ENCODE measurements at regions not wholly inside any gene's neighbourhood (a gene's known extent, or its start where the extent isn't known, plus 50 kb on each side); places are given as distances from the start of the nearest gene placed in this dataset.

- Histone ChIP-seq H3K27me3 (replicated peaks; ENCODE audit: control insufficient read depth, insufficient read depth, low read length) (no peaks in the 10 kb centered on the region), H3K36me3 (ENCODE audit: control insufficient read depth, insufficient read depth, low read length) (no peaks in the 10 kb centered on the region), H3K4me3 (replicated peaks; ENCODE audit: low read depth, low read length) (no peak overlapping the region)
- no peak for TF ChIP-seq CTCF (IDR thresholded peaks at IDR 0.05; ENCODE audit: insufficient read depth, low read length, poor library complexity, severe bottlenecking)
- DNase-seq (ENCODE audit: extremely low read depth, insufficient read length) = no peak
Observed at GRCh38 chr17:14444915-14445314, 144.0 kb downstream of the HS3ST3B1 start.

- no peak for TF ChIP-seq CTCF (IDR thresholded peaks at IDR 0.05; ENCODE audit: insufficient read depth, low read length, poor library complexity, severe bottlenecking)
- DNase-seq (ENCODE audit: extremely low read depth, insufficient read length) = no peak
- Histone ChIP-seq H3K4me3 (replicated peaks; ENCODE audit: low read depth, low read length) (no peak overlapping the region), H3K36me3 (ENCODE audit: control insufficient read depth, insufficient read depth, low read length) (no peaks in the 10 kb centered on the region), H3K27me3 (replicated peaks; ENCODE audit: control insufficient read depth, insufficient read depth, low read length) (no peaks in the 10 kb centered on the region)
Observed at GRCh38 chr17:14442798-14443528, 142.1 kb downstream of the HS3ST3B1 start.

- DNase-seq (ENCODE audit: extremely low read depth, insufficient read length) = no peak
- TF ChIP-seq CTCF (IDR thresholded peaks at IDR 0.05; ENCODE audit: insufficient read depth, low read length, poor library complexity, severe bottlenecking) = no peak
- Histone ChIP-seq H3K27me3 (replicated peaks; ENCODE audit: control insufficient read depth, insufficient read depth, low read length) (no peaks in the 10 kb centered on the region), H3K36me3 (ENCODE audit: control insufficient read depth, insufficient read depth, low read length) (no peaks in the 10 kb centered on the region), H3K4me3 (replicated peaks; ENCODE audit: low read depth, low read length) (no peak overlapping the region)
Observed at GRCh38 chr17:14437176-14437575, 136.3 kb downstream of the HS3ST3B1 start.

GRCh38 chr17:14436266-14436665 lies 135.4 kb downstream of the HS3ST3B1 start:
- H3K27me3 ChIP-seq (replicated peaks; ENCODE audit: control insufficient read depth, insufficient read depth, low read length) = no peaks in the 10 kb centered on the region
- TF ChIP-seq CTCF (IDR thresholded peaks at IDR 0.05; ENCODE audit: insufficient read depth, low read length, poor library complexity, severe bottlenecking) = no peak
- DNase-seq (ENCODE audit: extremely low read depth, insufficient read length) = no peak
- H3K36me3 ChIP-seq (ENCODE audit: control insufficient read depth, insufficient read depth, low read length) = no peaks in the 10 kb centered on the region
- no peak overlapping the region for H3K4me3 ChIP-seq (replicated peaks; ENCODE audit: low read depth, low read length)

GRCh38 chr17:14434506-14434905 lies 133.6 kb downstream of the HS3ST3B1 start:
- DNase-seq (ENCODE audit: extremely low read depth, insufficient read length) = no peak
- Histone ChIP-seq H3K4me3 (replicated peaks; ENCODE audit: low read depth, low read length) (no peak overlapping the region), H3K36me3 (ENCODE audit: control insufficient read depth, insufficient read depth, low read length) (no peaks in the 10 kb centered on the region), H3K27me3 (replicated peaks; ENCODE audit: control insufficient read depth, insufficient read depth, low read length) (no peaks in the 10 kb centered on the region)
- no peak for TF ChIP-seq CTCF (IDR thresholded peaks at IDR 0.05; ENCODE audit: insufficient read depth, low read length, poor library complexity, severe bottlenecking)

GRCh38 chr17:14432079-14432478 lies 131.2 kb downstream of the HS3ST3B1 start:
- Histone ChIP-seq H3K27me3 (replicated peaks; ENCODE audit: control insufficient read depth, insufficient read depth, low read length) (no peaks in the 10 kb centered on the region), H3K36me3 (ENCODE audit: control insufficient read depth, insufficient read depth, low read length) (no peaks in the 10 kb centered on the region), H3K4me3 (replicated peaks; ENCODE audit: low read depth, low read length) (no peak overlapping the region)
- no peak for DNase-seq (ENCODE audit: extremely low read depth, insufficient read length)
- TF ChIP-seq CTCF (IDR thresholded peaks at IDR 0.05; ENCODE audit: insufficient read depth, low read length, poor library complexity, severe bottlenecking) = no peak
